Mammary epithelial cell (primary cell): ENCODE measurements at regions not wholly inside any gene's neighbourhood (a gene's known extent, or its start where the extent isn't known, plus 50 kb on each side); places are given as distances from the start of the nearest gene placed in this dataset.

Experiments
- CTCF ChIP-seq, 2 donors: IDR thresholded peaks in 1 of 2; conservative IDR thresholded peaks in 1 of 2; 2 replicates each; pipeline ENCODE4 v1.5.1; 2011 to 2012; ENCODE audit warnings: inconsistent platforms in 2 of 2, low read length in 2 of 2, mild to moderate bottlenecking in 2 of 2, control low read depth in 1 of 2, low read depth in 1 of 2; ENCODE audit not compliant: insufficient read depth in 1 of 2; ENCODE audit errors: extremely low read depth in 1 of 2
- EZH2 ChIP-seq: IDR thresholded peaks from 2 replicates; pipeline ENCODE4 v1.6.1; 2012; ENCODE audit warnings: low read length, inconsistent platforms, borderline replicate concordance

DNA sequence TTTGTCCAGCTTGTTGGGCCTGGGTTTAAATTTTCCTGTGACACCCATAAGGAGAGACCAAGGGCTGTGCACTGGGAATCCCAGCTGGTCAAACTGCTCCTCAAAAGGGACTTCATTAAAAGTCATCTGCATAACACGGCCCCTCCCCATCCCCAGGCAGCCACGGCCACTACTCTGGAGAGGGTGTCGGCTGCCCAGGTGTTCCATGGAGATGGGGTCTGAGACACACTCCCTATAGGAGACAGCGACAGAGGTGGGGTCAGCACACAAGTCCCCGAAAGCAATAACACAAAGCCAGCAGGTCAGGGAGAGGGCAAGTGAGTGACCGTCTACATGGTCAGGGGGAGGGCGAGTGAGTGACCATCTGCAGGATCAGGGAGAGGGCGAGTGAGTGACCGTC, 75.6 kb upstream of the BCL11B start:
- no peak for TF ChIP-seq CTCF (conservative IDR thresholded peaks at IDR 0.05 in 1 of 2, IDR thresholded peaks at IDR 0.05 in 1 of 2; ENCODE audit: extremely low read depth in 1 of 2, insufficient read depth in 1 of 2, low read depth in 1 of 2, low read length in 2 of 2)
- no peak for TF ChIP-seq EZH2
